ENCODE measurements at regions not wholly inside any gene's neighbourhood (a gene's known extent, or its start where the extent isn't known, plus 50 kb on each side); places are given as distances from the start of the nearest gene placed in this dataset.

GRCh38 chr1:60963167-60963940 is 119.0 kb upstream of the NFIA start:
- H3K27ac ChIP-seq (ENCODE audit: low read depth, low read length), result no peak overlapping the region
- no peaks in the 10 kb centered on the region for H4K20me1 ChIP-seq (ENCODE audit: low read depth, low read length)
- no peak overlapping the region for H3K4me3 ChIP-seq (ENCODE audit: insufficient read depth, low read length, poor library complexity, severe bottlenecking)
- H3K9ac ChIP-seq (ENCODE audit: low read length), result no peak overlapping the region
- no peaks in the 10 kb centered on the region for H3F3A ChIP-seq (ENCODE audit: insufficient read depth)
- H2AFZ ChIP-seq (ENCODE audit: low read depth, low read length, severe bottlenecking), result no peak overlapping the region
- TF ChIP-seq, protein P1, sequence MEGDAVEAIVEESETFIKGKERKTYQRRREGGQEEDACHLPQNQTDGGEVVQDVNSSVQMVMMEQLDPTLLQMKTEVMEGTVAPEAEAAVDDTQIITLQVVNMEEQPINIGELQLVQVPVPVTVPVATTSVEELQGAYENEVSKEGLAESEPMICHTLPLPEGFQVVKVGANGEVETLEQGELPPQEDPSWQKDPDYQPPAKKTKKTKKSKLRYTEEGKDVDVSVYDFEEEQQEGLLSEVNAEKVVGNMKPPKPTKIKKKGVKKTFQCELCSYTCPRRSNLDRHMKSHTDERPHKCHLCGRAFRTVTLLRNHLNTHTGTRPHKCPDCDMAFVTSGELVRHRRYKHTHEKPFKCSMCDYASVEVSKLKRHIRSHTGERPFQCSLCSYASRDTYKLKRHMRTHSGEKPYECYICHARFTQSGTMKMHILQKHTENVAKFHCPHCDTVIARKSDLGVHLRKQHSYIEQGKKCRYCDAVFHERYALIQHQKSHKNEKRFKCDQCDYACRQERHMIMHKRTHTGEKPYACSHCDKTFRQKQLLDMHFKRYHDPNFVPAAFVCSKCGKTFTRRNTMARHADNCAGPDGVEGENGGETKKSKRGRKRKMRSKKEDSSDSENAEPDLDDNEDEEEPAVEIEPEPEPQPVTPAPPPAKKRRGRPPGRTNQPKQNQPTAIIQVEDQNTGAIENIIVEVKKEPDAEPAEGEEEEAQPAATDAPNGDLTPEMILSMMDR (IDR thresholded peaks at IDR 0.05; ENCODE audit: insufficient read depth, low read length, poor library complexity, severe bottlenecking), result no peak
- TF ChIP-seq EZH2phosphoT487 (conservative IDR thresholded peaks at IDR 0.05; ENCODE audit: low read length), result no peak
- no peaks in the 10 kb centered on the region for H3K79me2 ChIP-seq (ENCODE audit: insufficient read depth, low read length)
- H3K4me2 ChIP-seq (ENCODE audit: low read depth, low read length, poor library complexity, severe bottlenecking), result no peak overlapping the region
- H3K36me3 ChIP-seq (ENCODE audit: low read length), result no peaks in the 10 kb centered on the region
- H3K9me3 ChIP-seq (ENCODE audit: insufficient read depth, low read length), result peaks cover 9% of the 10 kb centered on the region; the same call in 1 of the 2 replicates
- no peaks in the 10 kb centered on the region for H3K27me3 ChIP-seq (ENCODE audit: low read length)
- H3K9me2 ChIP-seq (replicated peaks; ENCODE audit: insufficient read depth, low read length), result no peaks in the 10 kb centered on the region

DNA sequence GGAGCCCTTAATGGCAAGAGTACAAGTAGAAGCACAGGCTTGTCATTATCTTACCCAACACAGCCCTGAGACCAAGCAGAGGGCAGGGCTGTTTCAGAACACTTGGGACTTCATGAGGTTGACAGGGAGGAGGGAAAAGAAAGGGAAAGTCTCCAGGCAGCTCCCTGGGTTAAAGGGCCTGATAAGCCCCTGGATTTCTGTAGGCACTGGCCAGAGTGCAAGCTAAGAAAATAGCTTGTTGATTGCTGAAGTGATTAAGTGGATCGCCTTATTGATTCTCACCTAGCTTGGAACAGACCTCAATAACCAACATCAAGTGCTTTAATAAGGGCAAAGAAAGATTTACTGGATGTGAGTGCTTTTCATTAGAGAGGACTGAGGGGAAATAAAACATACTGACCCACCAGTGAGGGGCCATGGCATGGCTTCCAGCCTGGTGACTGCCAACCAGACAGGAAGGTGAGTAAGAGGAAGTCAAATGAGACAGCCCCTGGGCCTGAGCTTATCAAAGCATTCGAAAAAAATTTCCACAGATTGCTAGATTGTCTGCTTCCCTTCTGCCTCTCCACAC is 121.4 kb upstream of the NFIA start:
- no peak overlapping the region for H3K4me2 ChIP-seq (ENCODE audit: low read depth, low read length, poor library complexity, severe bottlenecking)
- H3K4me3 ChIP-seq (ENCODE audit: insufficient read depth, low read length, poor library complexity, severe bottlenecking), result no peak overlapping the region
- no peaks in the 10 kb centered on the region for H3K79me2 ChIP-seq (ENCODE audit: insufficient read depth, low read length)
- TF ChIP-seq EZH2phosphoT487 (conservative IDR thresholded peaks at IDR 0.05; ENCODE audit: low read length), result no peak
- TF ChIP-seq, protein P1 (IDR thresholded peaks at IDR 0.05; ENCODE audit: insufficient read depth, low read length, poor library complexity, severe bottlenecking), result no peak
- H3K9me3 ChIP-seq (ENCODE audit: insufficient read depth, low read length), result peaks cover 9% of the 10 kb centered on the region; the same call in 1 of the 2 replicates
- H3K27ac ChIP-seq (ENCODE audit: low read depth, low read length), result no peak overlapping the region
- H3K36me3 ChIP-seq (ENCODE audit: low read length), result no peaks in the 10 kb centered on the region
- H3K9ac ChIP-seq (ENCODE audit: low read length), result no peak overlapping the region
- no peaks in the 10 kb centered on the region for H3F3A ChIP-seq (ENCODE audit: insufficient read depth)
- no peaks in the 10 kb centered on the region for H4K20me1 ChIP-seq (ENCODE audit: low read depth, low read length)
- H3K27me3 ChIP-seq (ENCODE audit: low read length), result no peaks in the 10 kb centered on the region
- no peak overlapping the region for H2AFZ ChIP-seq (ENCODE audit: low read depth, low read length, severe bottlenecking)
- H3K9me2 ChIP-seq (replicated peaks; ENCODE audit: insufficient read depth, low read length), result no peaks in the 10 kb centered on the region

- Histone ChIP-seq H3K9me3 (ENCODE audit: insufficient read depth, low read length) (no peaks in the 10 kb centered on the region; the same call in 1 of the 2 replicates), H3K27ac (ENCODE audit: low read depth, low read length) (no peak overlapping the region), H3K27me3 (ENCODE audit: low read length) (no peaks in the 10 kb centered on the region), H2AFZ (ENCODE audit: low read depth, low read length, severe bottlenecking) (no peak overlapping the region), H3K4me3 (ENCODE audit: insufficient read depth, low read length, poor library complexity, severe bottlenecking) (no peak overlapping the region), H3K9me2 (replicated peaks; ENCODE audit: insufficient read depth, low read length) (no peaks in the 10 kb centered on the region), H3K9ac (ENCODE audit: low read length) (no peak overlapping the region), H4K20me1 (ENCODE audit: low read depth, low read length) (no peaks in the 10 kb centered on the region), H3F3A (ENCODE audit: insufficient read depth) (no peaks in the 10 kb centered on the region), H3K4me2 (ENCODE audit: low read depth, low read length, poor library complexity, severe bottlenecking) (no peak overlapping the region), H3K79me2 (ENCODE audit: insufficient read depth, low read length) (no peaks in the 10 kb centered on the region), H3K36me3 (ENCODE audit: low read length) (no peaks in the 10 kb centered on the region)
- no peak for TF ChIP-seq EZH2phosphoT487 (conservative IDR thresholded peaks at IDR 0.05; ENCODE audit: low read length)
- TF ChIP-seq, protein P1 (IDR thresholded peaks at IDR 0.05; ENCODE audit: insufficient read depth, low read length, poor library complexity, severe bottlenecking), result no peak
Observed at GRCh38 chr1:60959701-60960100, 122.7 kb upstream of the NFIA start.

Data from SU-DHL-6 (cell line).